HepG2 (cell line): ENCODE measurements at regions not wholly inside any gene's neighbourhood (a gene's known extent, or its start where the extent isn't known, plus 50 kb on each side); places are given as distances from the start of the nearest gene placed in this dataset.

Source experiments
- EP300 ChIP-seq, 3 experiments: sonication (generic) in 1 of 3; formaldehyde crosslinking in 1 of 3; IDR thresholded peaks; 2 replicates each; pipeline versions ENCODE4 v1.5.1 to v1.6.1; 2011 to 2020; ENCODE audit warnings: low read depth in 2 of 3, low read length in 2 of 3, borderline replicate concordance in 1 of 3, improper control_type of control experiment in 1 of 3, mild to moderate bottlenecking in 1 of 3, missing genetic modification reagents in 1 of 3, moderate library complexity in 1 of 3
- EZH2 ChIP-seq: conservative IDR thresholded peaks from 2 replicates; pipeline ENCODE4 v1.6.1; 2012; ENCODE audit warnings: mild to moderate bottlenecking, low read depth, low read length, moderate library complexity
- HMG20B ChIP-seq: conservative IDR thresholded peaks from 2 replicates; pipeline ENCODE4 v1.6.1; 2016; ENCODE audit warnings: missing genetic modification reagents, missing compliant biosample characterization
- NBN ChIP-seq: fragments of 450-650 bp; conservative IDR thresholded peaks from 2 replicates; pipeline ENCODE4 v1.6.1; 2017
- PAX8 ChIP-seq: sonication (generic); formaldehyde crosslinking; IDR thresholded peaks from 2 replicates; pipeline ENCODE4 v1.8.0; 2022; ENCODE audit warnings: mild to moderate bottlenecking, missing genetic modification reagents, borderline replicate concordance
- SATB2 ChIP-seq: sonication (generic); formaldehyde crosslinking; IDR thresholded peaks from 2 replicates; pipeline ENCODE4 v1.5.0; 2020; ENCODE audit warnings: missing genetic modification reagents
- SOX13 ChIP-seq, 3 experiments: fragments of 450-650 bp in 1 of 3; sonication (generic) in 1 of 3; formaldehyde crosslinking in 1 of 3; IDR thresholded peaks in 2 of 3; conservative IDR thresholded peaks in 1 of 3; 2 replicates each; pipeline versions ENCODE4 v1.5.0 to v1.6.1; 2016 to 2020; ENCODE audit warnings: antibody characterized with exemption in 1 of 3, mild to moderate bottlenecking in 1 of 3, missing compliant biosample characterization in 1 of 3, missing genetic modification reagents in 1 of 3, moderate library complexity in 1 of 3
- SUZ12 ChIP-seq: fragments of 150-350 bp; IDR thresholded peaks from 2 replicates; pipeline ENCODE4 v1.6.1; 2014; ENCODE audit warnings: low read depth, low read length
- ZNF430 ChIP-seq: sonication (generic); formaldehyde crosslinking; IDR thresholded peaks from 2 replicates; pipeline ENCODE4 v1.9.0; 2021; ENCODE audit warnings: mild to moderate bottlenecking, missing genetic modification reagents
- TF ChIP-seq, protein P1 (sequence below): sonication (generic); formaldehyde crosslinking; IDR thresholded peaks from 2 replicates; pipeline ENCODE4 v1.4.0; 2020; ENCODE audit warnings: low read depth, missing genetic modification reagents
- TF ChIP-seq, protein P2 (sequence below): sonication (generic); formaldehyde crosslinking; IDR thresholded peaks from 2 replicates; pipeline ENCODE4 v1.4.0; 2020; ENCODE audit warnings: mild to moderate bottlenecking, missing genetic modification reagents, borderline replicate concordance
- TF ChIP-seq, protein P3 (sequence below): sonication (generic); formaldehyde crosslinking; IDR thresholded peaks from 2 replicates; pipeline ENCODE4 v1.4.0; 2020; ENCODE audit warnings: missing genetic modification reagents, borderline replicate concordance
- TF ChIP-seq, protein P4 (sequence below): sonication (generic); formaldehyde crosslinking; IDR thresholded peaks from 2 replicates; pipeline ENCODE4 v1.8.0; 2022; ENCODE audit warnings: missing genetic modification reagents, mild to moderate bottlenecking, borderline replicate concordance
- TF ChIP-seq, protein P5 (sequence below): sonication (generic); formaldehyde crosslinking; IDR thresholded peaks from 2 replicates; pipeline ENCODE4 v1.5.1; 2020; ENCODE audit warnings: missing genetic modification reagents, mild to moderate bottlenecking, borderline replicate concordance

DNA sequence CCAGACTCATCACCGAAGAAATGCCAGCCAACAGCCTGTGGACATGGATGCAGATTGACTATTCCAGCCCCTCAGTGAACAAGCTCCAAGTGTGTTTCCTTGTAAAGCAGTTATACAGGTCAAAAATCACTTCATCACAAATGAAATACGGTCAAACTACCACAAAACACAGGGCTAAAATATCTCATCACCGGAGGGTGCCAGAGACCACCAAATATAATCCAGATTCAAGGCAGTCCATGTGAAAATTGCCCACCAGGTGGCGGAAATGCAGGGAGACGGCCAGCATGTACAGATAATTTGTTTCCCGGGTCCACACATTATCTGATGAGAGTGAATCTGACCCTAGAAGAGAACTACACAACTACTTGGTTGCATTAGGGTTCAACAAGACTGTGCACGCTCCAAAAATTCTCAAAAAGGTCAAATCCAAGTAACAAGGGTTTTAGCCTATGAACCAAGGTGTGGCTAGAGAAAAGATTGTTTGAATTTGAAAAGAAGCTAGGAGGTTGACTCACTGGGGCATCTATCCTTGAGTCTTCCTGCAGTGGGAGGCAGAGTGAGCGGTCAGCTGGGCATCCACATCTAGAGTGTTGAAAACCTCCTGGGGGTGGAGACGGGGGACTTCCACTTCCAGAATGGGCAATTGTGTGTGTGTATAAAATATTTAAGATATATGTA, 71.7 kb downstream of the IGLL5 start (continued):
- TF ChIP-seq SOX13 (IDR thresholded peaks at IDR 0.05) (no peak), SOX13 (CRISPR knock-in tag; conservative IDR thresholded peaks at IDR 0.05 in 1 of 2, IDR thresholded peaks at IDR 0.05 in 1 of 2) (peak in 1 of 2 experiments; percentile 33; a peak in 1 of 4 replicates), SUZ12 (0 out of 2 replicates have a peak, but pooled peaks have one; percentile 6), EZH2 (no peak), ZNF430 (CRISPR knock-in tag) (no peak), PAX8 (CRISPR knock-in tag) (no peak), NBN (no peak), HMG20B (CRISPR knock-in tag) (no peak), SATB2 (CRISPR knock-in tag) (no peak), EP300 (IDR thresholded peaks at IDR 0.05; ENCODE audit: low read depth in 2 of 2, low read length in 2 of 2) (no peak), EP300 (CRISPR knock-in tag; IDR thresholded peaks at IDR 0.05; ENCODE audit: borderline replicate concordance) (no peak)
- TF ChIP-seq, protein P1, sequence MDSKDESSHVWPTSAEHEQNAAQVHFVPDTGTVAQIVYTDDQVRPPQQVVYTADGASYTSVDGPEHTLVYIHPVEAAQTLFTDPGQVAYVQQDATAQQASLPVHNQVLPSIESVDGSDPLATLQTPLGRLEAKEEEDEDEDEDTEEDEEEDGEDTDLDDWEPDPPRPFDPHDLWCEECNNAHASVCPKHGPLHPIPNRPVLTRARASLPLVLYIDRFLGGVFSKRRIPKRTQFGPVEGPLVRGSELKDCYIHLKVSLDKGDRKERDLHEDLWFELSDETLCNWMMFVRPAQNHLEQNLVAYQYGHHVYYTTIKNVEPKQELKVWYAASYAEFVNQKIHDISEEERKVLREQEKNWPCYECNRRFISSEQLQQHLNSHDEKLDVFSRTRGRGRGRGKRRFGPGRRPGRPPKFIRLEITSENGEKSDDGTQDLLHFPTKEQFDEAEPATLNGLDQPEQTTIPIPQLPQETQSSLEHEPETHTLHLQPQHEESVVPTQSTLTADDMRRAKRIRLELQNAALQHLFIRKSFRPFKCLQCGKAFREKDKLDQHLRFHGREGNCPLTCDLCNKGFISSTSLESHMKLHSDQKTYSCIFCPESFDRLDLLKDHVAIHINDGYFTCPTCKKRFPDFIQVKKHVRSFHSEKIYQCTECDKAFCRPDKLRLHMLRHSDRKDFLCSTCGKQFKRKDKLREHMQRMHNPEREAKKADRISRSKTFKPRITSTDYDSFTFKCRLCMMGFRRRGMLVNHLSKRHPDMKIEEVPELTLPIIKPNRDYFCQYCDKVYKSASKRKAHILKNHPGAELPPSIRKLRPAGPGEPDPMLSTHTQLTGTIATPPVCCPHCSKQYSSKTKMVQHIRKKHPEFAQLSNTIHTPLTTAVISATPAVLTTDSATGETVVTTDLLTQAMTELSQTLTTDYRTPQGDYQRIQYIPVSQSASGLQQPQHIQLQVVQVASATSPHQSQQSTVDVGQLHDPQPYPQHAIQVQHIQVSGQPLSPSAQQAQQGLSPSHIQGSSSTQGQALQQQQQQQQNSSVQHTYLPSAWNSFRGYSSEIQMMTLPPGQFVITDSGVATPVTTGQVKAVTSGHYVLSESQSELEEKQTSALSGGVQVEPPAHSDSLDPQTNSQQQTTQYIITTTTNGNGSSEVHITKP (CRISPR knock-in tag), result no peak
- TF ChIP-seq, protein P2, sequence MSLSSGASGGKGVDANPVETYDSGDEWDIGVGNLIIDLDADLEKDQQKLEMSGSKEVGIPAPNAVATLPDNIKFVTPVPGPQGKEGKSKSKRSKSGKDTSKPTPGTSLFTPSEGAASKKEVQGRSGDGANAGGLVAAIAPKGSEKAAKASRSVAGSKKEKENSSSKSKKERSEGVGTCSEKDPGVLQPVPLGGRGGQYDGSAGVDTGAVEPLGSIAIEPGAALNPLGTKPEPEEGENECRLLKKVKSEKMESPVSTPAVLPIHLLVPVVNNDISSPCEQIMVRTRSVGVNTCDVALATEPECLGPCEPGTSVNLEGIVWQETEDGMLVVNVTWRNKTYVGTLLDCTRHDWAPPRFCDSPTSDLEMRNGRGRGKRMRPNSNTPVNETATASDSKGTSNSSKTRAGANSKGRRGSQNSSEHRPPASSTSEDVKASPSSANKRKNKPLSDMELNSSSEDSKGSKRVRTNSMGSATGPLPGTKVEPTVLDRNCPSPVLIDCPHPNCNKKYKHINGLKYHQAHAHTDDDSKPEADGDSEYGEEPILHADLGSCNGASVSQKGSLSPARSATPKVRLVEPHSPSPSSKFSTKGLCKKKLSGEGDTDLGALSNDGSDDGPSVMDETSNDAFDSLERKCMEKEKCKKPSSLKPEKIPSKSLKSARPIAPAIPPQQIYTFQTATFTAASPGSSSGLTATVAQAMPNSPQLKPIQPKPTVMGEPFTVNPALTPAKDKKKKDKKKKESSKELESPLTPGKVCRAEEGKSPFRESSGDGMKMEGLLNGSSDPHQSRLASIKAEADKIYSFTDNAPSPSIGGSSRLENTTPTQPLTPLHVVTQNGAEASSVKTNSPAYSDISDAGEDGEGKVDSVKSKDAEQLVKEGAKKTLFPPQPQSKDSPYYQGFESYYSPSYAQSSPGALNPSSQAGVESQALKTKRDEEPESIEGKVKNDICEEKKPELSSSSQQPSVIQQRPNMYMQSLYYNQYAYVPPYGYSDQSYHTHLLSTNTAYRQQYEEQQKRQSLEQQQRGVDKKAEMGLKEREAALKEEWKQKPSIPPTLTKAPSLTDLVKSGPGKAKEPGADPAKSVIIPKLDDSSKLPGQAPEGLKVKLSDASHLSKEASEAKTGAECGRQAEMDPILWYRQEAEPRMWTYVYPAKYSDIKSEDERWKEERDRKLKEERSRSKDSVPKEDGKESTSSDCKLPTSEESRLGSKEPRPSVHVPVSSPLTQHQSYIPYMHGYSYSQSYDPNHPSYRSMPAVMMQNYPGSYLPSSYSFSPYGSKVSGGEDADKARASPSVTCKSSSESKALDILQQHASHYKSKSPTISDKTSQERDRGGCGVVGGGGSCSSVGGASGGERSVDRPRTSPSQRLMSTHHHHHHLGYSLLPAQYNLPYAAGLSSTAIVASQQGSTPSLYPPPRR (CRISPR knock-in tag), result no peak
- TF ChIP-seq, protein P3, sequence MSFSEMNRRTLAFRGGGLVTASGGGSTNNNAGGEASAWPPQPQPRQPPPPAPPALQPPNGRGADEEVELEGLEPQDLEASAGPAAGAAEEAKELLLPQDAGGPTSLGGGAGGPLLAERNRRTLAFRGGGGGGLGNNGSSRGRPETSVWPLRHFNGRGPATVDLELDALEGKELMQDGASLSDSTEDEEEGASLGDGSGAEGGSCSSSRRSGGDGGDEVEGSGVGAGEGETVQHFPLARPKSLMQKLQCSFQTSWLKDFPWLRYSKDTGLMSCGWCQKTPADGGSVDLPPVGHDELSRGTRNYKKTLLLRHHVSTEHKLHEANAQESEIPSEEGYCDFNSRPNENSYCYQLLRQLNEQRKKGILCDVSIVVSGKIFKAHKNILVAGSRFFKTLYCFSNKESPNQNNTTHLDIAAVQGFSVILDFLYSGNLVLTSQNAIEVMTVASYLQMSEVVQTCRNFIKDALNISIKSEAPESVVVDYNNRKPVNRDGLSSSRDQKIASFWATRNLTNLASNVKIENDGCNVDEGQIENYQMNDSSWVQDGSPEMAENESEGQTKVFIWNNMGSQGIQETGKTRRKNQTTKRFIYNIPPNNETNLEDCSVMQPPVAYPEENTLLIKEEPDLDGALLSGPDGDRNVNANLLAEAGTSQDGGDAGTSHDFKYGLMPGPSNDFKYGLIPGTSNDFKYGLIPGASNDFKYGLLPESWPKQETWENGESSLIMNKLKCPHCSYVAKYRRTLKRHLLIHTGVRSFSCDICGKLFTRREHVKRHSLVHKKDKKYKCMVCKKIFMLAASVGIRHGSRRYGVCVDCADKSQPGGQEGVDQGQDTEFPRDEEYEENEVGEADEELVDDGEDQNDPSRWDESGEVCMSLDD (CRISPR knock-in tag), result no peak
- TF ChIP-seq, protein P4, sequence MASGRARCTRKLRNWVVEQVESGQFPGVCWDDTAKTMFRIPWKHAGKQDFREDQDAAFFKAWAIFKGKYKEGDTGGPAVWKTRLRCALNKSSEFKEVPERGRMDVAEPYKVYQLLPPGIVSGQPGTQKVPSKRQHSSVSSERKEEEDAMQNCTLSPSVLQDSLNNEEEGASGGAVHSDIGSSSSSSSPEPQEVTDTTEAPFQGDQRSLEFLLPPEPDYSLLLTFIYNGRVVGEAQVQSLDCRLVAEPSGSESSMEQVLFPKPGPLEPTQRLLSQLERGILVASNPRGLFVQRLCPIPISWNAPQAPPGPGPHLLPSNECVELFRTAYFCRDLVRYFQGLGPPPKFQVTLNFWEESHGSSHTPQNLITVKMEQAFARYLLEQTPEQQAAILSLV, result no peak
- TF ChIP-seq, protein P5, sequence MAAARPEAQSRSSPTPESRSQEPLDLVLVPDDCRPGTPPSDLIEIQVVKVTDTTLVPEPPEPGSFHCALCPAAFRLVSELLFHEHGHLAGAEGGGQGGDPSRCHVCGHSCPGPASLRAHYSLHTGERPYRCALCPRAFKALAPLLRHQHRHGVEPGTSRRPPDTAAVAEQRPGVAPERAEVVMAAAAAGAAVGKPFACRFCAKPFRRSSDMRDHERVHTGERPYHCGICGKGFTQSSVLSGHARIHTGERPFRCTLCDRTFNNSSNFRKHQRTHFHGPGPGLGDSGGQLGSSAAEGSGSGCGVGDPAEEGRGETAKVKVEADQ (CRISPR knock-in tag), result no peak
